Tibial artery (tissue), 4 donors: ENCODE measurements at regions not wholly inside any gene's neighbourhood (a gene's known extent, or its start where the extent isn't known, plus 50 kb on each side); places are given as distances from the start of the nearest gene placed in this dataset.
"Not testable (repeated sequence)": the region's sequence is repeated elsewhere in the genome, so short reads cannot be mapped to it uniquely, and the experiment has no call there.

ENCODE experiments used
- DNase-seq, 2 donors: peaks; one replicate each; pipeline ENCODE4 v3.0.0-alpha.2; 2019
- H3K27ac ChIP-seq, 2 donors: fragments of 200-600 bp; sonication (generic) in 1 of 2; 1 replicate in 1 of 2; 2 replicates in 1 of 2; pipeline ENCODE4 v1.5.1; 2018 to 2019; ENCODE audit warnings: mild to moderate bottlenecking in 1 of 2
- H3K27me3 ChIP-seq, 2 donors: fragments of 200-600 bp; sonication (generic) in 1 of 2; one replicate each; pipeline versions ENCODE4 v1.5.1 to v1.6.0; 2016 to 2019
- H3K36me3 ChIP-seq, 3 donors: fragments of 200-600 bp; sonication (generic) in 2 of 3; one replicate each; pipeline ENCODE4 v1.5.1; 2016 to 2019; ENCODE audit warnings: mild to moderate bottlenecking in 2 of 3
- H3K4me1 ChIP-seq, 4 donors: fragments of 200-600 bp; sonication (generic) in 2 of 4; 1 replicate in 3 of 4; 2 replicates in 1 of 4; pipeline ENCODE4 v1.5.1; 2016 to 2019
- H3K4me3 ChIP-seq, 2 donors: fragments of 200-600 bp; sonication (generic) in 1 of 2; 1 replicate in 1 of 2; 2 replicates in 1 of 2; pipeline ENCODE4 v1.5.1; 2018 to 2019; ENCODE audit warnings: mild to moderate bottlenecking in 2 of 2
- H3K9me3 ChIP-seq, 3 donors: fragments of 200-600 bp; sonication (generic) in 1 of 3; one replicate each; pipeline ENCODE4 v1.5.1; 2016 to 2019
- intact Hi-C: fragments of 100-400 bp; cut with DNase I; formaldehyde crosslinking; loops from one replicate; pipeline ENCODE4 v1.15.0; 2023; ENCODE audit warnings: low total_unique reads
- TF ChIP-seq, protein P1 (sequence below), 2 experiments: fragments of 200-600 bp in 1 of 2; fragments of 450-650 bp in 1 of 2; IDR thresholded peaks; one replicate each; pipeline ENCODE4 v1.5.1; 2017 to 2019; ENCODE audit warnings: antibody characterized with exemption in 2 of 2, mild to moderate bottlenecking in 1 of 2, moderate library complexity in 1 of 2

DNA sequence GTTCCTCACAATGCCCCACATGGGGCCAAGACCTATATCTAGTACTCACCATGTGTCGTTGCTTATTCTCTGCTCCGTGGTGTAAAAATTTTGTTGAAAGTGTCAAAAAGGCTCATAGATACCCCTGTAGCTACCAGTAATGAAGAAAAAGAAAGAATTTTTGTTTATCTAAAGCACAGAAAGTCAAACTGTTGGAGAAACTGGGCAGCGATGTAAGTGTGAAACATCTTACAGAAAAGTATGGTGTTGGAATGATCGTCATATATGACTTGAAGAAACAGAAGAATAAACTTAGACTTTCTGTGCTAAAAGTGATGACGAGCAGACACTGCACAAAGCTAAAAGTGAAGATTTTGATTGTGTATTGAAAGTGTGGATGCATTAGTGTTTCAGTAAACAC is 626.6 kb upstream of the GHITM start:
- H3K4me1 ChIP-seq = no peaks in the 10 kb centered on the region
- DNase-seq = no peak
- H3K4me3 ChIP-seq = no peak overlapping the region
- H3K36me3 ChIP-seq = no peaks in the 10 kb centered on the region
- intact Hi-C loops = no loop called here
- TF ChIP-seq, protein P1, sequence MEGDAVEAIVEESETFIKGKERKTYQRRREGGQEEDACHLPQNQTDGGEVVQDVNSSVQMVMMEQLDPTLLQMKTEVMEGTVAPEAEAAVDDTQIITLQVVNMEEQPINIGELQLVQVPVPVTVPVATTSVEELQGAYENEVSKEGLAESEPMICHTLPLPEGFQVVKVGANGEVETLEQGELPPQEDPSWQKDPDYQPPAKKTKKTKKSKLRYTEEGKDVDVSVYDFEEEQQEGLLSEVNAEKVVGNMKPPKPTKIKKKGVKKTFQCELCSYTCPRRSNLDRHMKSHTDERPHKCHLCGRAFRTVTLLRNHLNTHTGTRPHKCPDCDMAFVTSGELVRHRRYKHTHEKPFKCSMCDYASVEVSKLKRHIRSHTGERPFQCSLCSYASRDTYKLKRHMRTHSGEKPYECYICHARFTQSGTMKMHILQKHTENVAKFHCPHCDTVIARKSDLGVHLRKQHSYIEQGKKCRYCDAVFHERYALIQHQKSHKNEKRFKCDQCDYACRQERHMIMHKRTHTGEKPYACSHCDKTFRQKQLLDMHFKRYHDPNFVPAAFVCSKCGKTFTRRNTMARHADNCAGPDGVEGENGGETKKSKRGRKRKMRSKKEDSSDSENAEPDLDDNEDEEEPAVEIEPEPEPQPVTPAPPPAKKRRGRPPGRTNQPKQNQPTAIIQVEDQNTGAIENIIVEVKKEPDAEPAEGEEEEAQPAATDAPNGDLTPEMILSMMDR (IDR thresholded peaks at IDR 0.05) = no peak
- no peaks in the 10 kb centered on the region for H3K27me3 ChIP-seq
- no peaks in the 10 kb centered on the region for H3K9me3 ChIP-seq
- no peak overlapping the region for H3K27ac ChIP-seq

DNA sequence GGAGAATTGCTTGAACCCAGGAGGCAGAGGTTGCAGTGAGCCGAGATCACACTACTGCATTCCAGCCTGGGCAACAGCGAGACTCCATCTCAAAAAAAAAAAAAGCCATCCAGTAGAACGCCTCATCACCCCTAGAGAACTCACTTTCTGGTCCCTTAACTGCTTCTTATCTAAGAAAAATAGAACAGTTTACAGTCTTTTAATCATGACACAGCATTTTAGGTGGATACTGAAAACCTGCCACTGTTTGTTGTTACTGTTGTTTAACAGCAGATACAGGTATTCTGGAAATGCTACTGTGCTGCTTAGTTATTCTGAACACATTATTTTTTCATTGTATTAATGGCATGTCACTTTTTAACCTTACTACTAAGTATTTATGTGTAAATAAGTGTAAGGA is 624.3 kb upstream of the GHITM start:
- Histone ChIP-seq H3K27ac (no peak overlapping the region), H3K4me1 (no peaks in the 10 kb centered on the region)
- intact Hi-C loops = no loop called here

DNA sequence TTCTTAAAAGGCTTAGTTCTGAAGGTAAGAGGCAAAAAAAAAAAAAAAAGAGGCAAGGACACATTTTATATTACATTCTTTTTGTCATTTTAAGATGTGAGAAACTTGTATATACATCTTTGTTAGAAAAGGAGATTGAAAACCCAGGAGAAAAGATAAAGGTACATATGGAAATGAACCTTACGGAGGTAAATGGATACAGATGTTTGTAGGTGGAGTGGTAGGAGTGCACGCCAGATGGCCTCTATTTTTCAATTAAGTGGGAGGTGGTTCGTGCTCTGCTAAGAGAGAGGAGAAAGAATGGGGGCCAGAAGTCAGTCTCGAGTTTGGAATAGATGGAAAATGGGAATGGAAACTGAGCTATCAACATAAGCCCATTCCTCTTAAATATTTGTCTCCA is 622.5 kb upstream of the GHITM start:
- no peak overlapping the region for H3K27ac ChIP-seq
- intact Hi-C loops = no loop called here
- H3K36me3 ChIP-seq = no peaks in the 10 kb centered on the region
- TF ChIP-seq, protein P1 (IDR thresholded peaks at IDR 0.05) = no peak
- H3K4me1 ChIP-seq = no peaks in the 10 kb centered on the region
- H3K4me3 ChIP-seq = no peak overlapping the region
- no peaks in the 10 kb centered on the region for H3K9me3 ChIP-seq
- H3K27me3 ChIP-seq = no peaks in the 10 kb centered on the region
- no peak for DNase-seq

More for the DNA sequence above, 624.3 kb upstream of the GHITM start:
- DNase-seq = no peak
- no peak overlapping the region for H3K4me3 ChIP-seq
- H3K36me3 ChIP-seq = no peaks in the 10 kb centered on the region
- H3K9me3 ChIP-seq = no peaks in the 10 kb centered on the region
- TF ChIP-seq, protein P1 (IDR thresholded peaks at IDR 0.05) = no peak
- no peaks in the 10 kb centered on the region for H3K27me3 ChIP-seq

DNA sequence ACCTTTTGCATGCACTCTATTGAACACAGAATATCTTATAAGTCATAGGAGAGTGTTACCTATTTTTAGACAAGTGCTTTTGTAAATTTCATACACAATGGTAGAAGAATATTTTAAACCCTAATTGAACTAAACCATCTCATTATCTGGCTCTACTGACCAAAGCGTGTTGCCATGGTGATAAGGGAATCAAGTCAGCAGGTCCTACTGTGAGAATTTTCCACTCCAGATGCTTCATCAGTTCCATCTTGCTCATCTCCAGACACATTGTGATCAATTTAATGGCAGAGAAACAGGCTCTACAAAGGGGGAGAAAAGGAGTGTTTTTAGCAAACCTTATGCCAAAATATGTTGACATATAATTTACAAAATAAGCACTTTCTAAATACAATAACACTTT is 621.9 kb upstream of the GHITM start:
- Histone ChIP-seq H3K4me1 (no peaks in the 10 kb centered on the region), H3K27ac (no peak overlapping the region), H3K9me3 (no peaks in the 10 kb centered on the region), H3K36me3 (no peaks in the 10 kb centered on the region), H3K27me3 (no peaks in the 10 kb centered on the region), H3K4me3 (no peak overlapping the region)
- intact Hi-C loops = no loop called here
- TF ChIP-seq, protein P1 (IDR thresholded peaks at IDR 0.05) = no peak
- no peak for DNase-seq

DNA sequence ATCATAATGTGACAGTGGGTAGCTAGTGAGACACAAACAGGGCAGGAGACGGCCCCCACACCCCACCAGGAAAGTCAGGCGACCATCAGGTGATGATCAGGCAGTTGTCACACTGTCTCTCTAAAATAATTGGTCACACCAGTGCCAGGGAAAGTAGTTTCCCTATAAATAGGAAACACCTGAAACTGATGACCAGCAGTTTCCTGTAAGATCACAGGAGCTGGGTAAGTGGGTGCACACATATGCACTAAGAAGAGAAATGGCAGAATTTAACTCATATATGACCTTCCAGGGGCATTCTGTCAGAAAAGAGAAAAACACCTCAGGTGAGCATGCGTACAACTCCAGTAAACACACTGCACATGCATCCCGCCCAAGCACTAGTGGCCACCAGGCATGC is 620.5 kb upstream of the GHITM start:
- H3K36me3 ChIP-seq = no peaks in the 10 kb centered on the region
- H3K4me1 ChIP-seq = no peaks in the 10 kb centered on the region
- TF ChIP-seq, protein P1 (IDR thresholded peaks at IDR 0.05) = no peak
- no peak overlapping the region for H3K4me3 ChIP-seq
- intact Hi-C loops = no loop called here
- no peaks in the 10 kb centered on the region for H3K9me3 ChIP-seq
- no peak for DNase-seq
- H3K27me3 ChIP-seq = no peaks in the 10 kb centered on the region
- H3K27ac ChIP-seq = no peak overlapping the region

DNA sequence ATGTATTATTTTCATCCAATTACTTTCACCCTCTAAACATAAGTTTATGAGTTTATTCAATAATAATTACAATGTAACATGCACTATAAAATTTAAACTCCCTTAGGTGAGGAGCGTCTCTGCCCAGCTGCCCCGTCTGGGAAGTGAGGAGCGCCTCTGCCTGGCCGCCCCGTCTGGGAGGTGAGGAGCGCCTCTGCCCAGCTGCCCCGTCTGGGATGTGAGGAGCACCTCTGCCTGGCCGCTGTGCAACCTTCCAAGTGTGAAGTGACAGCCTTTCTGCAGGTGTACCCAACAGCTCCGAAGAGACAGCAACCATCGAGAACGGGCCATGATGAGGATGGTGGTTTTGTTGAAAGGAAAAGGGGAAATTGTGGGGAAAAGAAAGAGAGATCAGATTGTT is 618.9 kb upstream of the GHITM start:
- intact Hi-C loops, H3K27ac ChIP-seq: not testable (repeated sequence)

More for the DNA sequence above, 618.9 kb upstream of the GHITM start:
- H3K4me3 ChIP-seq, H3K36me3 ChIP-seq, H3K27me3 ChIP-seq, H3K4me1 ChIP-seq, DNase-seq, H3K9me3 ChIP-seq: not testable (repeated sequence)
